ENCODE measurements at regions not wholly inside any gene's neighbourhood (a gene's known extent, or its start where the extent isn't known, plus 50 kb on each side); places are given as distances from the start of the nearest gene placed in this dataset.
"Not testable (repeated sequence)": the region's sequence is repeated elsewhere in the genome, so short reads cannot be mapped to it uniquely, and the experiment has no call there.

GRCh38 chr20:43404878-43405277 is 52.8 kb upstream of the SRSF6 start:
- TF ChIP-seq POLR2A (IDR thresholded peaks at IDR 0.05; ENCODE audit: low read depth, low read length), result no peak
- no peak for FAIRE-seq
- DNase-seq (ENCODE audit: insufficient read length, low spot score), result peak; percentile 26

DNA sequence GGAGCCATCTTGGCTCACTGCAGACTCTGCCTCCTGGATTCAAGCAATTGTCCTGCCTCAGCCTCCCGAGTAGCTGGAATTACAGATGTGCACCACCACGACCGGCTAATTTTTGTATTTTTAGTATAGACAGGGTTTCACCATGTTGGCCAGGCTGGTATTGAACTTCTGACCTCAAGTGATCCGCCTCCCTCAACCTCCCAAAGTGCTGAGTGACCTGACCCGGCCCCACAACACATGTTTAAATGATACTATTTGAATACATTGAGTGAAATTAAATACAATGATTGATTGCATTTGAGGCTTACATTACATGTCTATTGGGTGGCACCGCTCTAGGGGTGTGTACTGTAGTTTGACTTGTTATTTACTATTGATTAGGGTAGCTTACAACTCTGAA is 56.8 kb upstream of the SRSF6 start:
- not testable (repeated sequence) for DNase-seq (ENCODE audit: insufficient read length, low spot score); FAIRE-seq

GRCh38 chr20:43398676-43399324 is 58.9 kb upstream of the SRSF6 start:
- DNase-seq (ENCODE audit: insufficient read length, low spot score) (no peak), FAIRE-seq (no peak)
- TF ChIP-seq POLR2A (IDR thresholded peaks at IDR 0.05; ENCODE audit: low read depth, low read length), result no peak

DNA sequence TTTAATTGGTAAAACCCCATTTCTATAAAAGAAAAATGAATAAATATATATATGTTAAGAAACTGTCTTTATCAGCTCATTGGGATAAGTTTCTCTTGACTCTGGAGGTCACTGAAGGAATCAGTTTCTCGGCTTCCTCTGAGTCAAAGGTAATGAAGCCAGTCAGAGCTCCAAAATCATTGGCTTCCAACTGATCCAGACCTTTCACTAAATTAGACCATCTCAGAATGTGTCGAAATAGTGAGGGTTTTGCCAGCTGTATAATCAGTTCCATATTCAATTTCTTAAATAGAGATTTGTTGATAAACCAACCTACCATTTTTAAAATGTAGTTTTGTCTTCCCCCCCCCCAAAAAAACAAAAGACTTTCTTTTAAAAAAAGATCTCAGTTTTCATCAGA is 60.5 kb upstream of the SRSF6 start:
- DNase-seq (ENCODE audit: insufficient read length, low spot score) (no peak), FAIRE-seq (no peak)
- TF ChIP-seq POLR2A (IDR thresholded peaks at IDR 0.05; ENCODE audit: low read depth, low read length), result no peak

- no peak for FAIRE-seq
- no peak for DNase-seq (ENCODE audit: insufficient read length, low spot score)
- no peak for TF ChIP-seq POLR2A (IDR thresholded peaks at IDR 0.05; ENCODE audit: low read depth, low read length)
Observed at GRCh38 chr20:43393052-43393451, 64.6 kb upstream of the SRSF6 start.

DNA sequence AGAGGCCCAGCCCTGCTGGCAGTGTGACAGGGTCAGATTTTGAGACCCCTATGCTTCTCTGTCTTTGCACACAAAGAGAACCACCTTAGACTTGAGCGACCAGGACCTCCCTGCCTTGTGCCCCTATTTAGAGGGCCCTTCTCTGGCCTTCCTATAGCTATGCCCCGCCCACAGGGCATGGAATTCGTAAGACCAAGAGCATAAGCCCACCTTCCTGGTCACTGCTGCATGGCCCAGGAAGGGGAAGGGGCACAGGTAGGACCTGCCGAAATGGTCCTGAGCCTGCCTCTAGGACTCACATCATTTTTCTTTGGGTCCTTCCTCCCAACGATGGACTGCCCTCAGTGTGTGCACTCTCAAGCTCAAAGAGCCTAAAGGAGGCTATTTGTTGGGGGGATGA is 65.1 kb upstream of the SRSF6 start:
- no peak for DNase-seq (ENCODE audit: insufficient read length, low spot score)
- no peak for TF ChIP-seq POLR2A (IDR thresholded peaks at IDR 0.05; ENCODE audit: low read depth, low read length)
- FAIRE-seq, result no peak

- DNase-seq (ENCODE audit: insufficient read length, low spot score), result no peak
- no peak for TF ChIP-seq POLR2A (IDR thresholded peaks at IDR 0.05; ENCODE audit: low read depth, low read length)
- no peak for FAIRE-seq
Observed at GRCh38 chr20:43389839-43390626, 67.7 kb upstream of the SRSF6 start.

DNA sequence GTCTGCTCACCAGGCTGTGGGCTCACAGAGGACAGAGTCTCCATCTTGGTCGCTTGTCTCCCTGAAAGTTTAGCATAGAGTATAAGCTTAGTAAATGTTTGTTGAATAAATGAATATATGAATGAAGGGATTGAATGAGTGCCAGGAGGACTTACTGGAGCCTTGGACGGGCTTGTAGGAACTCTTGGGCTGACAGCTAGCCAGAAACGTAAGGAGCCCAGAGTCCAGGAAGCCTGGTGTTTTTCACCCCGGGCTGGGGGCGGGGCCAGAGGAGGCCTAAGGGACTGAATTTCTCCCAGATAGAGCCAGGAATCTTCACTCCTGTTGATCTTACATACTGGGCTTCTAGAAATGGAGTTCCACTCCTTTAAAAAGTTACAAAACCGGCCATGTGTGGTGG is 68.5 kb upstream of the SRSF6 start:
- no peak for TF ChIP-seq POLR2A (IDR thresholded peaks at IDR 0.05; ENCODE audit: low read depth, low read length)
- FAIRE-seq (no peak), DNase-seq (ENCODE audit: insufficient read length, low spot score) (no peak)

- no peak for DNase-seq (ENCODE audit: insufficient read length, low spot score)
- TF ChIP-seq POLR2A (IDR thresholded peaks at IDR 0.05; ENCODE audit: low read depth, low read length), result no peak
- FAIRE-seq, result no peak
Observed at GRCh38 chr20:43388268-43389002, 69.3 kb upstream of the SRSF6 start.

DNA sequence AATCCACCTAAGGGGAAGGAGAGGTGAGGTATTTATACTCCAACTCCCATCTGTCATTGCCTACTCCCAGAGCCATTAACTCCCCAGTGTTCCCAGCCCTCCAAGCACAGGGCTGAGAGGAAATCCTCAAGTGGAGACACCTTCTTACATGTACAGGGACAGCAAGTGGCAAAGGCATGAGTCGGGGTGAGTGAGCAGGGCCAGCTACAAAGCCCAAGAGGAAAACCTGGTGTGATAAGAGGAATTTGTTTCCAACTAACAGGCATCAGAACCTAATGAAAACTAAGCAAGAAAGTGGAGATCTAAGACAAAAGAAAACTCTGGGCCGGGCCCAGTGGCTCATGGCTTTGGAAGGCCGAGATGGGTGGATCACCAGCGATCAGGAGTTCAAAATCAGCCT is 70.0 kb upstream of the SRSF6 start:
- DNase-seq (ENCODE audit: insufficient read length, low spot score), result no peak
- TF ChIP-seq POLR2A (IDR thresholded peaks at IDR 0.05; ENCODE audit: low read depth, low read length), result no peak
- FAIRE-seq, result no peak

GRCh38 chr20:43386878-43387277 is 70.8 kb upstream of the SRSF6 start:
- DNase-seq (ENCODE audit: insufficient read length, low spot score) (no peak), FAIRE-seq (no peak)
- no peak for TF ChIP-seq POLR2A (IDR thresholded peaks at IDR 0.05; ENCODE audit: low read depth, low read length)

- FAIRE-seq (no peak), DNase-seq (ENCODE audit: insufficient read length, low spot score) (no peak)
- TF ChIP-seq POLR2A (IDR thresholded peaks at IDR 0.05; ENCODE audit: low read depth, low read length), result no peak
Observed at GRCh38 chr20:43385914-43386313, 71.8 kb upstream of the SRSF6 start.

DNA sequence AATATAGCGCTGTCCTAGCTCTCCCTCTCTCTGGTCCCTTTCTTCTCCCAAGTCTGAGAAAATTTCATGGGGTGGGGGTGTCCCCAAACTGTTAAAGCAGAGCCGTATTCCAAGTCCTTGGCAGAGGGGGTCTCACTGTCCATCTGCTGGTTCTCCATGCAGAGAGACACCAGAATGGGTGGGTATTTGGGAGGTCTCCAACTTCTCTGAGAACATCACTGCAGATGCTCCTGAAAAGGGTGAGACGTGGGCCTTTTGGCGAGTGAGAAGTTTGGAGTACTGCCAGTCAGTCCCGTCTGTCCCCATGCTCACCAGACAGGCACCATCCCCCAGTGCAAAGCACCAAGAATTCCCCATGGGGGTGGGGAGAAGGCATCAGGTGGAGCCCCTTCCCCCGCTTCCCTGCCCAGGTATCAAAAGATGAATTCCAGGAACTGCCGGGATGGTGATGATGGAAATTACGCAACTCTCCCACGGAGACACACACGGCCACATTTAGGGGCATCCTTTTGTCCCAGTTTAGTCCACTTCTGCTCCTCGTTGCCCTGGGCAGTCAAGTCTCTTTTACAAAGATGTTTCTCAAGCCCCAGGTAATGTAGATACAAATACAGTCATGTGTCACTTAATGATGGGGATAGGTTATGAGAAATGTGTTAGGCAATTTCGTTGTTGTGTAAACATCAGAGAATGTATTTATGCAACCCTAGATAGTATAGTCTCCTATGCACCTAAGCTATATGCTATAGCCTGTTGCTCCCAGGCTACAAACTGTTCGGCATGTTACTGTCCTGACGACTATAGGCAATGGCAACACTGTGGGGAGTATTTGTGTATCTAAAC is 73.4 kb upstream of the SRSF6 start:
- TF ChIP-seq POLR2A (IDR thresholded peaks at IDR 0.05; ENCODE audit: low read depth, low read length), result no peak
- FAIRE-seq (no peak), DNase-seq (ENCODE audit: insufficient read length, low spot score) (no peak)
